ENCODE measurements at regions not wholly inside any gene's neighbourhood (a gene's known extent, or its start where the extent isn't known, plus 50 kb on each side); places are given as distances from the start of the nearest gene placed in this dataset.
"Not testable (repeated sequence)": the region's sequence is repeated elsewhere in the genome, so short reads cannot be mapped to it uniquely, and the experiment has no call there.

GRCh38 chr18:10077986-10078385, 164.2 kb downstream of the VAPA start:
- no peak for ATAC-seq
- DNase-seq (ENCODE audit: low spot score): no peak

- no peak for DNase-seq (ENCODE audit: low spot score)
- ATAC-seq: no peak
Measured at GRCh38 chr18:10080372-10080771, 166.6 kb downstream of the VAPA start.

GRCh38 chr18:10081492-10081891, 167.7 kb downstream of the VAPA start:
- DNase-seq (ENCODE audit: low spot score) (no peak), ATAC-seq (no peak)

GRCh38 chr18:10085416-10085815, 171.6 kb downstream of the VAPA start:
- ATAC-seq (no peak), DNase-seq (ENCODE audit: low spot score) (no peak)

GRCh38 chr18:10085876-10086275, 172.1 kb downstream of the VAPA start:
- DNase-seq (ENCODE audit: low spot score): no peak
- no peak for ATAC-seq

GRCh38 chr18:10086458-10087210, 172.8 kb downstream of the VAPA start:
- ATAC-seq (no peak), DNase-seq (ENCODE audit: low spot score) (no peak)

- DNase-seq (ENCODE audit: low spot score): no peak
- ATAC-seq: no peak
Measured at GRCh38 chr18:10088734-10089133, 174.9 kb downstream of the VAPA start.

GRCh38 chr18:10089881-10090280, 176.1 kb downstream of the VAPA start:
- ATAC-seq: no peak
- DNase-seq (ENCODE audit: low spot score): no peak

- DNase-seq (ENCODE audit: low spot score) (no peak), ATAC-seq (no peak)
Measured at GRCh38 chr18:10090668-10091067, 176.9 kb downstream of the VAPA start.

- no peak for ATAC-seq
- no peak for DNase-seq (ENCODE audit: low spot score)
Measured at GRCh38 chr18:10093445-10093844, 179.6 kb downstream of the VAPA start.

- DNase-seq (ENCODE audit: low spot score) (no peak), ATAC-seq (no peak)
Measured at GRCh38 chr18:10094154-10094553, 180.3 kb downstream of the VAPA start.

GRCh38 chr18:10094655-10095054, 180.8 kb downstream of the VAPA start:
- DNase-seq (ENCODE audit: low spot score): no peak
- ATAC-seq: no peak

- no peak for DNase-seq (ENCODE audit: low spot score)
Measured at GRCh38 chr18:10095356-10095755, 181.5 kb downstream of the VAPA start.

GRCh38 chr18:10099539-10100140, 185.8 kb downstream of the VAPA start:
- ATAC-seq (no peak), DNase-seq (ENCODE audit: low spot score) (no peak)

More at GRCh38 chr18:10095356-10095755, 181.5 kb downstream of the VAPA start:
- no peak for ATAC-seq

GRCh38 chr18:10100196-10100595, 186.4 kb downstream of the VAPA start:
- ATAC-seq (no peak), DNase-seq (ENCODE audit: low spot score) (no peak)

- ATAC-seq: no peak
- DNase-seq (ENCODE audit: low spot score): no peak
Measured at GRCh38 chr18:10100941-10101701, 187.3 kb downstream of the VAPA start.

GRCh38 chr18:10101729-10102128, 187.9 kb downstream of the VAPA start:
- ATAC-seq (no peak), DNase-seq (ENCODE audit: low spot score) (no peak)

- not testable (repeated sequence) for DNase-seq (ENCODE audit: low spot score); ATAC-seq
Measured at GRCh38 chr18:10105118-10105517, 191.3 kb downstream of the VAPA start.

- ATAC-seq: no peak
- no peak for DNase-seq (ENCODE audit: low spot score)
Measured at GRCh38 chr18:10111191-10111590, 197.4 kb downstream of the VAPA start.

GRCh38 chr18:10111944-10112343, 198.1 kb downstream of the VAPA start:
- ATAC-seq: no peak
- DNase-seq (ENCODE audit: low spot score): no peak

GRCh38 chr18:10113121-10114022, 199.6 kb downstream of the VAPA start:
- DNase-seq (ENCODE audit: low spot score): no peak
- ATAC-seq: no peak

All from left lobe of liver (tissue), 2 donors.